ENCODE measurements at regions not wholly inside any gene's neighbourhood (a gene's known extent, or its start where the extent isn't known, plus 50 kb on each side); places are given as distances from the start of the nearest gene placed in this dataset.

GRCh38 chr9:16276866-16277265 lies 593.6 kb downstream of the BNC2 start:
- no peak for TF ChIP-seq CTCF (IDR thresholded peaks at IDR 0.05; ENCODE audit: low read depth, low read length)
- H3K4me3 ChIP-seq (ENCODE audit: low read depth, low read length) = no peak overlapping the region
- DNase-seq (ENCODE audit: low read depth, low spot score) = no peak
- in situ Hi-C loops (cut with HindIII; ENCODE audit: low sequenced_read_pairs) = no loop called here

- in situ Hi-C loops (cut with HindIII; ENCODE audit: low sequenced_read_pairs) = no loop called here
- TF ChIP-seq CTCF (IDR thresholded peaks at IDR 0.05; ENCODE audit: low read depth, low read length) = no peak
- no peak for DNase-seq (ENCODE audit: low read depth, low spot score)
- no peak overlapping the region for H3K4me3 ChIP-seq (ENCODE audit: low read depth, low read length)
Observed at GRCh38 chr9:16277471-16277960, 593.0 kb downstream of the BNC2 start.

GRCh38 chr9:16278326-16278999 lies 592.0 kb downstream of the BNC2 start:
- DNase-seq (ENCODE audit: low read depth, low spot score) = no peak
- no peak for TF ChIP-seq CTCF (IDR thresholded peaks at IDR 0.05; ENCODE audit: low read depth, low read length)
- in situ Hi-C loops (cut with HindIII; ENCODE audit: low sequenced_read_pairs) = no loop called here
- H3K4me3 ChIP-seq (ENCODE audit: low read depth, low read length) = no peak overlapping the region

GRCh38 chr9:16281707-16282106 lies 588.8 kb downstream of the BNC2 start:
- no peak overlapping the region for H3K4me3 ChIP-seq (ENCODE audit: low read depth, low read length)
- no peak for DNase-seq (ENCODE audit: low read depth, low spot score)
- no peak for TF ChIP-seq CTCF (IDR thresholded peaks at IDR 0.05; ENCODE audit: low read depth, low read length)
- in situ Hi-C loops (cut with HindIII; ENCODE audit: low sequenced_read_pairs) = no loop called here

- TF ChIP-seq CTCF (IDR thresholded peaks at IDR 0.05; ENCODE audit: low read depth, low read length) = no peak
- no peak for DNase-seq (ENCODE audit: low read depth, low spot score)
- in situ Hi-C loops (cut with HindIII; ENCODE audit: low sequenced_read_pairs) = no loop called here
- H3K4me3 ChIP-seq (ENCODE audit: low read depth, low read length) = no peak overlapping the region
Observed at GRCh38 chr9:16282216-16282615, 588.3 kb downstream of the BNC2 start.

- TF ChIP-seq CTCF (IDR thresholded peaks at IDR 0.05; ENCODE audit: low read depth, low read length) = no peak
- H3K4me3 ChIP-seq (ENCODE audit: low read depth, low read length) = no peak overlapping the region
- in situ Hi-C loops (cut with HindIII; ENCODE audit: low sequenced_read_pairs) = no loop called here
- DNase-seq (ENCODE audit: low read depth, low spot score) = no peak
Observed at GRCh38 chr9:16282718-16283117, 587.8 kb downstream of the BNC2 start.

Data from astrocyte of the spinal cord (primary cell).